Dendritic cell treated with granulocyte-macrophage colony-stimulating factor and Interleukin-4, amounts not matched to agents 40 ng/mL and 50 ng/mL, for 4 days (primary cell): ENCODE measurements at regions not wholly inside any gene's neighbourhood (a gene's known extent, or its start where the extent isn't known, plus 50 kb on each side); places are given as distances from the start of the nearest gene placed in this dataset.

Source experiments
- H3K27ac Mint-ChIP-seq: one replicate; pipeline ENCODE4 v1.8.0; 2022; ENCODE audit warnings: mild to moderate bottlenecking, mixed read lengths
- H3K27me3 Mint-ChIP-seq: one replicate; pipeline ENCODE4 v1.8.0; 2022; ENCODE audit warnings: mild to moderate bottlenecking, mixed read lengths
- H3K36me3 Mint-ChIP-seq: one replicate; pipeline ENCODE4 v1.8.0; 2022; ENCODE audit warnings: low read depth, mixed read lengths
- H3K4me1 Mint-ChIP-seq: one replicate; pipeline ENCODE4 v1.8.0; 2022; ENCODE audit warnings: low read depth, mixed read lengths
- H3K4me3 Mint-ChIP-seq: one replicate; pipeline ENCODE4 v1.8.0; 2022; ENCODE audit warnings: mild to moderate bottlenecking, moderate library complexity, mixed read lengths
- H3K9me3 Mint-ChIP-seq: one replicate; pipeline ENCODE4 v1.8.0; 2022; ENCODE audit warnings: mixed read lengths
- intact Hi-C: fragments of 100-400 bp; cut with micrococcal nuclease; formaldehyde crosslinking; loops from one replicate; pipeline ENCODE4 v1.15.0; 2022

DNA sequence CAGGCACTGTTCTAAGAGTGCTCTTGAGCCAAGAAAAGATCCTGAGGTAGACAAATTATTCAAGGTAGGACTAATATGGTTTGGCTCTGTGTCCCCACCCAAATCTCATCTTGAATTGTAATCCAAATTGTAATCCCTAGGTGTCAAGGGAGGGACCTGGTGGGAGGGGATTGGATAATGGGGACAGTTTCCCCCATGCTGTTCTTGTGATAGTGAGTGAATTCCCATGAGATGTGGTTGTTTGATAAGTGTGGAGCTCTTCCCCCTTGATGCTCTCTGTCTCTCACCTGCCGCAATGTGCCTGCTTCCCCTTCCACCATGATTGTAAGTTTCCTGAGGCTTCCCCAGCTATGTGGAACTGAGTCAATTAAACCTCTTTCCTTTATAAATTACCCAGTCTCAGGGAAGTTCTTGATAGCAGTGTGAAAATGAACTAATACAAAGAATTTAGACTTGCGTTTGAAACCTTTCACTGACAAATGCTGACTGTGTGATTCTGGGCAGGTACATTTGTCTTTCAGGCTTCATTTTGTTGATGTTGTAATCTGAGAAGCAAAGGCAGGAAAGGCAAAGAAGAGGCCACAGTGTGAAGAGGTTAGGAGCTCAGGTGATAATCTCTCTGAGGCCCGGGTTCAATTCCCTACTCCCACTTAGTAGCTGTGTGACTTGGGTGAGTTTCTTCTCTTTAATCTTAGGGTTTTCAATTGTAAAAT is 115.8 kb upstream of the PAX6 start:
- peaks cover 2% of the 10 kb centered on the region for H3K27me3 Mint-ChIP-seq
- H3K9me3 Mint-ChIP-seq: no peaks in the 10 kb centered on the region
- no peak overlapping the region for H3K27ac Mint-ChIP-seq
- intact Hi-C loops: no loop called here
- no peak overlapping the region for H3K4me3 Mint-ChIP-seq
- H3K4me1 Mint-ChIP-seq: no peaks in the 10 kb centered on the region
- H3K36me3 Mint-ChIP-seq: no peaks in the 10 kb centered on the region

- Mint-ChIP-seq H3K4me3 (no peak overlapping the region), H3K9me3 (no peaks in the 10 kb centered on the region), H3K27ac (no peak overlapping the region), H3K4me1 (no peaks in the 10 kb centered on the region), H3K36me3 (no peaks in the 10 kb centered on the region), H3K27me3 (peaks cover 2% of the 10 kb centered on the region)
- intact Hi-C loops: no loop called here
These were observed 115.0 kb upstream of the PAX6 start for GRCh38 chr11:31926106-31926505.

GRCh38 chr11:31922450-31922849 is 111.3 kb upstream of the PAX6 start:
- no peak overlapping the region for H3K27ac Mint-ChIP-seq
- no peaks in the 10 kb centered on the region for H3K36me3 Mint-ChIP-seq
- H3K4me1 Mint-ChIP-seq: no peaks in the 10 kb centered on the region
- H3K9me3 Mint-ChIP-seq: no peaks in the 10 kb centered on the region
- peaks cover 2% of the 10 kb centered on the region for H3K27me3 Mint-ChIP-seq
- H3K4me3 Mint-ChIP-seq: no peak overlapping the region
- intact Hi-C loops: no loop called here

DNA sequence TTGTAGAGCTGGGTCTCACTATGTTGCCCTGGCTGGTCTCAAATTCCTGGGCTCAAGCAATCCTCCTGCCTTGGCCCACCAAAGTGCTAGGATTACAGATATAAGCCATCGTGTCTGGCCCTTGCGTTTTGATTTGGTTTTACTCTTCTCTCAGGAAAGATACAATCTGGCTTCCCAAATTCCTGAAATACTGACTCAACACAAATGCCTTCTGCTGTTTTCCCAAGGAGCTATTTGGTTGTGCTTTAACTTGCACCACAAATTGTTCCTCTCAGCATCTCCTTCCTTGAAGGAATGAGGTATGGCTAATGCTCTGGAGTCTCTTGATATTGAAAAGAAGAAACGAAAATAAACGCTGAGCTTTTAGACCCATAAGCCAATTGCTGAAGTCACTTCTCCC is 110.0 kb upstream of the PAX6 start:
- intact Hi-C loops: no loop called here
- no peaks in the 10 kb centered on the region for H3K36me3 Mint-ChIP-seq
- H3K4me3 Mint-ChIP-seq: no peak overlapping the region
- no peaks in the 10 kb centered on the region for H3K9me3 Mint-ChIP-seq
- H3K27me3 Mint-ChIP-seq: no peaks in the 10 kb centered on the region
- no peak overlapping the region for H3K27ac Mint-ChIP-seq
- H3K4me1 Mint-ChIP-seq: no peaks in the 10 kb centered on the region

GRCh38 chr11:31919175-31919574 is 108.1 kb upstream of the PAX6 start:
- H3K4me1 Mint-ChIP-seq: no peaks in the 10 kb centered on the region
- H3K9me3 Mint-ChIP-seq: no peaks in the 10 kb centered on the region
- H3K27ac Mint-ChIP-seq: no peak overlapping the region
- H3K36me3 Mint-ChIP-seq: no peaks in the 10 kb centered on the region
- no peaks in the 10 kb centered on the region for H3K27me3 Mint-ChIP-seq
- no peak overlapping the region for H3K4me3 Mint-ChIP-seq
- intact Hi-C loops: no loop called here

GRCh38 chr11:31915867-31916266 is 104.7 kb upstream of the PAX6 start:
- Mint-ChIP-seq H3K27ac (no peak overlapping the region), H3K27me3 (no peaks in the 10 kb centered on the region), H3K9me3 (no peaks in the 10 kb centered on the region), H3K36me3 (no peaks in the 10 kb centered on the region), H3K4me1 (no peaks in the 10 kb centered on the region), H3K4me3 (no peak overlapping the region)
- intact Hi-C loops: no loop called here

DNA sequence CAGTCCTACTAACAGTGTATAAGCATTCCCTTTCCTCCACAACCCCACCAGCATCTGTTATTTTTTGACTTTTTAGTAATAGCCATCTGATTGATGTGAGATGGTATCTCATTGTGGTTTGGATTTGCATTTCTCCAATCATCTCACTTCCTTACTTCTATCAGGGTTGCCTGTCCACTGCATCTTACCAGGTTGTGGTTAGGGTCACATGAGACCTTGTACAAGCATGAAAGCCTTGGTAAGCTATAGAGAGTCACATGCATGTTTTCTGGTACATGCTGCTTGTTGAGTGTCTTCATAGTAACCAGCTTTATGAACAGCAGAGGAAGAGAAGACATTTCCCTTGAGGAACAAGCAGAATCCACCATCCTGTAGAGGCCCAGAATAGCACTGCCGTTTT is 102.9 kb upstream of the PAX6 start:
- Mint-ChIP-seq H3K36me3 (no peaks in the 10 kb centered on the region), H3K27ac (no peak overlapping the region), H3K27me3 (no peaks in the 10 kb centered on the region), H3K9me3 (no peaks in the 10 kb centered on the region), H3K4me3 (no peak overlapping the region), H3K4me1 (no peaks in the 10 kb centered on the region)
- intact Hi-C loops: no loop called here

DNA sequence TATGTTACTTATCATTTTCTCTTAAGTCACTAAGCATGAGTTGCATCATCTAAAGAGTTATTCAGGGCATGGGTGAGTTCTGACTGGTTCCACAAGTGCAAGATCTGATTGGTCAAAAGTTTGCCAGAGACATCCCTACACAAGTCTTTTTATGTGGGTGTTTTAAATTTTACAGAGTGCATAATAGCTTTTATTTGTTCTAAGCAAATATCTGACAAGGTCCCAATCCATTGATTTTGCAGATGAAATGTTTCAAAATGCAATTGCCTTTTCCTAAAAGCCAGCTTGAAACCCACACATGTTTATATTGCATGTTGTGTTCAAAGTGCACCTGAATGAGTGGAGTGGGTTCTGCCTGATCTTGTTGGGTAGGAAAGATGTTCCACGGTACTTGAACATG is 101.7 kb upstream of the PAX6 start:
- no peak overlapping the region for H3K27ac Mint-ChIP-seq
- no peaks in the 10 kb centered on the region for H3K27me3 Mint-ChIP-seq

DNA sequence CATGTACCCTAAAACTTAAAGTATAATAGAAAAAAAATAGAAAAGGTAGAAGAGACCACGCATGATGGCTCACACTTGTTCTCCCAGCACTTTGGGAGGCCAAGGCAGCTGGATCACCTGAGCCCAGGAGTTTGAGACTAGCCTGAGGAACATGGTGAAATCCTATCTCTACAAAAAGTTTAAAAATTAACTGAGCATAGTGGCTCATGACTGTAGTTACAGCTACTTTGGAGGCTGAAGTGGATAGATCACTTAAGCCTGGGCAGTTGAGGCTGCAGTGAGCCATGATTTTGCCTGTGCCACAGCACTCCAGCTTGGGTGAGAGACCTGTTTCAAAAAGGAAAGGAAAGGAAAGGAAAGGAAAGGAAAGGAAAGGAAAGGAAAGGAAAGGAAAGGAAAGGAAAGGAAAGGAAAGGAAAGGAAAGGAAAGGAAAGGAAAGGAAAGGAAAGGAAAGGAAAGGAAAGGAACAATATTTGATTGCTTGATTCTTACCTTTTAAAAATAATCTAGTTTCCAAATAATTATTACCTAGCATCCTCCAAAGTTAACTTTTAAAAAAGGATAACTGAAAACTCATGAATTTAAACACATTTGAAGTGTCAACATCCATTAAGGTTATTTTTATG is 99.9 kb upstream of the PAX6 start:
- Mint-ChIP-seq H3K27ac (no peak overlapping the region), H3K36me3 (no peaks in the 10 kb centered on the region), H3K4me1 (no peaks in the 10 kb centered on the region), H3K4me3 (no peak overlapping the region), H3K9me3 (no peaks in the 10 kb centered on the region), H3K27me3 (no peaks in the 10 kb centered on the region)
- intact Hi-C loops: no loop called here

More for the DNA sequence above, 101.7 kb upstream of the PAX6 start:
- Mint-ChIP-seq H3K9me3 (no peaks in the 10 kb centered on the region), H3K36me3 (no peaks in the 10 kb centered on the region), H3K4me1 (no peaks in the 10 kb centered on the region), H3K4me3 (no peak overlapping the region)
- intact Hi-C loops: no loop called here

DNA sequence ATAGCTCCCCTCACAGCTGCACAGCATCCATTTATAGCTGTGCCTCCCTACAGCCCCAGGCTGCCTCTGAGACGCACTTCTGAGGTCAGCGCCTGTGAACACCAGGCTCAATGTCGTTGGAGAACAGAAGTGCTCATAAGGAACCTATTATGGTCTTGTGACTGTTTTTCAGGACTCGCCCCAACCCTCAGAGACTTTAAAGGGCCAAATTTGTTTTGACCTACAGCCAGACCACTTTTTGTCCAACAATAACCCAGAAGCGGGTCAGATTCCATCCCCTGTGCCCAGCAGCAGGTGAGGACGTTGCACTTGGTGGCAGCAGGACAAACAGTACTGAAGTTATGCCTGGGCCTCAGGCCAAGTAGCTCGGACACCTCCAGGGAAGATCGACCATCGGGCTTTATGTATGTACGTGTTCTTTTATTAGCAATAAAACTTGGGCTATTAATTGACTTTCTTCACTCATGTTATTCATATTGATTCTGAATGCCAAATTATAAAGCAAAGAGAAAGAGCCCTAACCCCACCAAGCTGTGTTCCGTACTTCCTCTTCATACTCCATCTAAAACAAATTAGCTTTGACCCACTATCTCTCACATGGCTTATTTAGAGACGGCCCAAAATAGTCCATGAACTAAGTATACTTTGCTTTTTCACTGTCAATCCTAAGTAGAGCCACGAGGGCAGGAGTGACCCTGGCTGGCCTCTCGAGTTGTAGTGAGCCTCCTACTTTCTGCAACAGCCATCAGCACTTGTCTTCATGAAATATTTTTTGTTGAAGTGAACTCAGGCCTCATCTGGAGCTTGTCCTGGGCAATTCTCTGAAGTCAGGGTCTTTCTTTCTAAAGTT is 92.3 kb upstream of the PAX6 start:
- intact Hi-C loops: no loop called here
- Mint-ChIP-seq H3K4me1 (no peaks in the 10 kb centered on the region), H3K27me3 (no peaks in the 10 kb centered on the region), H3K4me3 (no peak overlapping the region), H3K9me3 (peaks cover 7% of the 10 kb centered on the region), H3K27ac (no peak overlapping the region), H3K36me3 (no peaks in the 10 kb centered on the region)

DNA sequence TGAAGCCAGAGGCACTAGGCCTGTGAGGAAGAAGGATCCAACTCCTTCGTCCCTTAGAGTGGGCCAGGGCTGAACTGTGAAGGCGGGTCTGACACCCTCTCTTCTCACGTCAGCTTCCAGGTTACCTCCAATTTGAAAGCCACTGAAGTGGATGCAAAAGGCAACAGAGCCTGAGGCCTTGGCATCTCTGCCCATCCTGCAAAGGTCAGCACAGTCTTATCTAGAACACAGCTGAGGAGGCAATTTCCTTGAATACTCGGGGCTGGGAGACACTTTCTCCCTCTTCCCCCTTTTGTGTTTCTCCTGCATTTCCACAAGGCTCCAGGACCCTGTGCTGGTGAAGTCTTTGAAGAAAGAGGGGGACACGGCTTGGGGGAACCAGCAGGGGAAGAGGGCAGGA is 91.6 kb upstream of the PAX6 start:
- Mint-ChIP-seq H3K4me3 (no peak overlapping the region), H3K9me3 (peaks cover 7% of the 10 kb centered on the region), H3K27ac (no peak overlapping the region), H3K27me3 (no peaks in the 10 kb centered on the region), H3K36me3 (no peaks in the 10 kb centered on the region), H3K4me1 (no peaks in the 10 kb centered on the region)
- intact Hi-C loops: no loop called here

GRCh38 chr11:31895926-31896325 is 84.8 kb upstream of the PAX6 start:
- Mint-ChIP-seq H3K27me3 (no peaks in the 10 kb centered on the region), H3K27ac (no peak overlapping the region), H3K4me3 (no peak overlapping the region), H3K4me1 (no peaks in the 10 kb centered on the region), H3K36me3 (no peaks in the 10 kb centered on the region), H3K9me3 (no peaks in the 10 kb centered on the region)
- intact Hi-C loops: no loop called here

DNA sequence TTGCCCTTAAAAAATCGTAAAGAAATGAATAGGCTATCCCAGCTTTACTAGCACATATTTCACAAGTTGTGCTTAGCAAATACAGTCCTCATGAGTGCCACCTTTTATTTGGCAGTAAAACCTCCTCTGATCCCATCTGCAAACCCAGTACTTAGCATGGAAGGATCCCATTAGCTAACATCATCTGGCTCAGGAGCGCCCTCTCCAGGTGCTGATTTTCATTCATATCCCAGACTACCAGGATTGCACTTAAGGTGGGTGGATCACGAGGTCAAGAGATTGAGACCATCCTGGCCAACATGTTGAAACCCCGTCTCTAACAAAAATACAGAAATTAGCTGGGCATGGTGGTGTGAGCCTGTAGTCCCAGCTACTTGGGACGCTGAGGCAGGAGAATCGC is 76.1 kb upstream of the PAX6 start:
- Mint-ChIP-seq H3K27me3 (peaks cover 8% of the 10 kb centered on the region), H3K27ac (no peak overlapping the region), H3K4me3 (no peak overlapping the region), H3K36me3 (no peaks in the 10 kb centered on the region), H3K9me3 (no peaks in the 10 kb centered on the region), H3K4me1 (no peaks in the 10 kb centered on the region)
- intact Hi-C loops: no loop called here

DNA sequence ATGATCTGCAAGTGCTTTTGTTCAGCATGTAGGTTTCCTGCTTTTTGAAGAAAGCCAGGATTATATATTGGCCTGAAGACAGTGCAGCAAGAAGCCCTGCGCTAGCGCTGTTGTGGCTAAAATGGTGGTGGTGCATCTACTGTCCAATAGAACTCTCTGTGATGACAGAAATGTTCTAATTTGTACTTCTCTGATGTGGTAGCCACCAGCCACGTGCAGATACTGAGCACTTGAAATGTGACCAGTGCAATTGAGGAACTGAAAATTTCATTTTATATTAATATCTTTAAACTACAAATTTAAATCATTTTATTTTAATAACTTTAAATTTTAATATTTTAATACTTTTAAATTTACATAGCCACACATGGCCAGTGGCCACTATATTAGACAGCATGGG is 73.0 kb upstream of the PAX6 start:
- Mint-ChIP-seq H3K4me3 (no peak overlapping the region), H3K27me3 (peaks cover 8% of the 10 kb centered on the region), H3K4me1 (no peaks in the 10 kb centered on the region), H3K9me3 (no peaks in the 10 kb centered on the region), H3K27ac (no peak overlapping the region), H3K36me3 (no peaks in the 10 kb centered on the region)
- intact Hi-C loops: no loop called here
